GM12874 (cell line): ENCODE measurements at regions not wholly inside any gene's neighbourhood (a gene's known extent, or its start where the extent isn't known, plus 50 kb on each side); places are given as distances from the start of the nearest gene placed in this dataset.

Source experiments
- TF ChIP-seq, protein P1 (sequence below): IDR thresholded peaks from 2 replicates; pipeline ENCODE4 v1.5.1; 2011; ENCODE audit warnings: low read depth, mild to moderate bottlenecking, control low read depth, low read length, moderate library complexity; ENCODE audit not compliant: insufficient read depth

DNA sequence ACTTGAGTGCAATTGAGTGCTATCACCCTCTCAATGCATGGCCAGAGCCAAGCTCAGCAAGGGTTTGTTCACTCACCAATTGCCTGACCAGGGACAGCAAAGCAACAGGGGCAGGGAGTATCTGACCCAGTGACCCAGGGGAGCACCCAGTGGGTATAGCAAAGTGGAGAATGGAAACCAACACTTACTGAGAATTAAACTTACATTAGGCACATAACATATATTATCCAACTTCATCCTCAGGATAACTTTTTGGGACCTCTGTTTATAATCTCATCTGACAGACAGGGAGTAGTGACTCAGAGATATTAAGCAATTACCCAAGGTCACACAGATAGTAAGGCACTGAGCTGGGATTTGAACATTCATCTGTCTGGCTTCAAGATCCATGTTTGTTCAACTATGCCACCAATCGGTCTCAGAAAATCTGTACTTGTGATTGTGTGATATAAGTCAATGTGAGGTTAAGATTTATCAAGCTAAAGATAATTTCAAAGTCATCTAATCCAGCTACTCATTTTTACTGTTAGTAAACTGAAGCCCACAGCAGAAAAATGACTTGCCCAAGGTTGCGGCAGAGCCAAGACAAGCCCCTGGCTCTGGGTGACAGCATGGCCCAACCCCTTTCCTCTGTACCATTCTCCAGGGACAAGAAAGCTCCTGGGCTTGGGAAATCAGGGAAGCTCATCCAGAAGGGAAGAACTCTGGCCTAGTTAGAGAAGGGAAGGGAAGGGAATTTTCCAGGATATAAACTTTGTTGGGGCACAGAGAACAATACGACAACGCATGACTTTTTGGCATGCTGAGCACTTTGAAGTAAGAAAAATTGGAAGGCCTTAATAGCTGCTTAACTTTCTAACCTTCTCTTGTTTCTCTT is 138.0 kb upstream of the SMAD3 start:
- TF ChIP-seq, protein P1, sequence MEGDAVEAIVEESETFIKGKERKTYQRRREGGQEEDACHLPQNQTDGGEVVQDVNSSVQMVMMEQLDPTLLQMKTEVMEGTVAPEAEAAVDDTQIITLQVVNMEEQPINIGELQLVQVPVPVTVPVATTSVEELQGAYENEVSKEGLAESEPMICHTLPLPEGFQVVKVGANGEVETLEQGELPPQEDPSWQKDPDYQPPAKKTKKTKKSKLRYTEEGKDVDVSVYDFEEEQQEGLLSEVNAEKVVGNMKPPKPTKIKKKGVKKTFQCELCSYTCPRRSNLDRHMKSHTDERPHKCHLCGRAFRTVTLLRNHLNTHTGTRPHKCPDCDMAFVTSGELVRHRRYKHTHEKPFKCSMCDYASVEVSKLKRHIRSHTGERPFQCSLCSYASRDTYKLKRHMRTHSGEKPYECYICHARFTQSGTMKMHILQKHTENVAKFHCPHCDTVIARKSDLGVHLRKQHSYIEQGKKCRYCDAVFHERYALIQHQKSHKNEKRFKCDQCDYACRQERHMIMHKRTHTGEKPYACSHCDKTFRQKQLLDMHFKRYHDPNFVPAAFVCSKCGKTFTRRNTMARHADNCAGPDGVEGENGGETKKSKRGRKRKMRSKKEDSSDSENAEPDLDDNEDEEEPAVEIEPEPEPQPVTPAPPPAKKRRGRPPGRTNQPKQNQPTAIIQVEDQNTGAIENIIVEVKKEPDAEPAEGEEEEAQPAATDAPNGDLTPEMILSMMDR: no peak

DNA sequence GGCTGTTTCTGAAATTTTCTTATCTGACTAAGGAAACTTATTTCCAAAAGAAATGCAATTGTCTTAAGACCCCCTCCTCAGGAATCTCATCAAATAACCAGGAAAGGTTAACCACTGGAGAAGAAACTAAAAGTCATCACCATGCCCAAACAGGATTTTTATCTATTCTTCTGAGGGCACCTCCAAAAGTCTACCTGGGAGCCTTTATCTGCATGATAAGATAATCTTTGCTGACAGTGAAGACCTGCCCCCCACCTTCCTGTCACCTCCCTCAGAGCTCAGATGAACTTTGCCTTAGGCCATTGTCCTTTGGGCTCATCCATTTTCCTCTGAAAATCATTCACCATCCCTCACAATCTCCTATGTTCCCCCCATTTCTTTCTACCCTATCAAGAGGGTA is 137.3 kb upstream of the SMAD3 start:
- TF ChIP-seq, protein P1: no peak

- TF ChIP-seq, protein P1: no peak
Observed at GRCh38 chr15:66928784-66929183, 136.6 kb upstream of the SMAD3 start.

DNA sequence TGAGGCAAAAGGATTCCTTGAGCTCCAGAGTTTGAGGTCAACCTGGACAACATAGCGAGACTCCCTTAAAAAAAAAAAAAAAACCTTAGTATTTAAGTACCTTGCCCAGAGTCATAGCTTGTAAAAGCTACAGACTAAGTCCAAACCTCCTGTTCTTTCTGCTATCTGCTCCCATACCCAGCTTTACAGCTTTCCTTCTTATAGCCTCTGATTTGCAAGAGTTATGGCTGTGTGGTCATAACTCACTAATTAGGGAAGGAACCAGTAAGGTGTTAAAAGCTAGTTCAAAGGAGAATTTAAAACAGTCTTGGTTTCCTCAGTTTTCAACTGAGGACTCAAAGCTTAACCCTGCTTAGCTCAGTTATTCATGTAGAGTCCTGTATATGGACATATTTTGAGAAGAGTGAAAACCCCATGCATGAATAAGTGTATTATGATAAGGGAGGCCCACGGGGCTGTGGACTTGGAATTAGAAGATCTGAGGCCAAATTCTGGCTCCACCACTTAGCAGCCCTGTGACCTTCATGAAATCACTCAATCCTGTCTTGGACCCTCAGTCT is 135.5 kb upstream of the SMAD3 start:
- TF ChIP-seq, protein P1: no peak

DNA sequence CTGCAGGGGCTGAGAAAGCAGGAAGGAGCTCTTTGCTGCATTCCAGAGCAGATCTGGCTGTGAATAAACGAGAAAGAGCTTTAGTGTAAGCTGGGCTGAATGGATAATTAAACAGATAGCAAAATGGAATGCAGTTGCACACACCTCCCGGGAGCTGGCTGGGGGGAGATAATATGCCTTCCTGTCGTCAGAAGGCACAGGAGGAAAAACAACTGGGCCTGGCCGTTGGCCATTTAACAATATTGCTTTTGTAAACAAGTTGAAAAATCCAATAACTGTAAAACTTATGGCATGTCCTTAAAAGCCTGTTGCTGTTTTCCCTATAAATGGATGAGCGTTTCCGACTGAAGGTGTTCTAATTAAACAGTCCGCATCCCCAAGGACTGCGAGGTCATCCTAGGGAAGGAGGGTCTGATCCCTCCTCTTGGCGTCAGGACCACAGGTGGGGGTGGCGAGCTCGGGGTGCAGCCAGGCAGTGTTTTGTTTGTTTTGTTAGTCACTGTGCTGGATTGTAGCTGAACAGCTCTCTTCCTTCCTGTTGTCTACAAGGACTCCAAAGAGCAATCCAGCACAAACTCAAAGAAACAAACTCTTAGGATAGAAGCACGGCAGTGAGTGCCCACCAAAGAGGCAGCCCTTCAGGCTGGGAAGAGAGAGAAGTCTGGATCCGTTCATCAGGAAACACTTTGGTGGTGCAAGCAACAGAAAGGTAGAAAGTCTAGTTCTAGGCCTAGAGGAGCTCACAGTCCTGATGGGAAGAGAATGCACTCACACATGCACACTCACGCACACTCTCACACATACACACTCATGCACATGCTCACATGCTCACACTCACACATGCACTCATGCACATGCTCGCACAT is 133.4 kb upstream of the SMAD3 start:
- TF ChIP-seq, protein P1: no peak

- TF ChIP-seq, protein P1: no peak
Observed at GRCh38 chr15:66932634-66933024, 132.8 kb upstream of the SMAD3 start.
